GM12864 (cell line): ENCODE measurements at regions not wholly inside any gene's neighbourhood (a gene's known extent, or its start where the extent isn't known, plus 50 kb on each side); places are given as distances from the start of the nearest gene placed in this dataset.

Source experiments
- DNase-seq: peaks from one replicate; pipeline ENCODE4 v3.0.0-alpha.2; 2011; ENCODE audit warnings: low read depth
- H3K4me3 ChIP-seq: 2 replicates; pipeline ENCODE4 v1.5.1; 2011; ENCODE audit warnings: mild to moderate bottlenecking, low read depth, low read length, control low read depth
- CTCF ChIP-seq: IDR thresholded peaks from 2 replicates; pipeline ENCODE4 v1.5.1; 2011; ENCODE audit warnings: low read depth, mild to moderate bottlenecking, moderate library complexity, low read length, control low read depth, inconsistent platforms; ENCODE audit errors: missing control alignments

- no peak for TF ChIP-seq CTCF
- no peak overlapping the region for H3K4me3 ChIP-seq
- no peak for DNase-seq
These were observed 50.2 kb upstream of the PLET1 start for GRCh38 chr11:112310848-112311247.

- no peak overlapping the region for H3K4me3 ChIP-seq
- no peak for TF ChIP-seq CTCF
These were observed 54.5 kb upstream of the PLET1 start for GRCh38 chr11:112315057-112315720.

GRCh38 chr11:112315861-112316739, 55.4 kb upstream of the PLET1 start:
- no peak overlapping the region for H3K4me3 ChIP-seq
- TF ChIP-seq CTCF = no peak

More at GRCh38 chr11:112315057-112315720, 54.5 kb upstream of the PLET1 start:
- no peak for DNase-seq

GRCh38 chr11:112316971-112317370, 56.3 kb upstream of the PLET1 start:
- TF ChIP-seq CTCF = no peak
- no peak overlapping the region for H3K4me3 ChIP-seq
- DNase-seq = no peak

More at GRCh38 chr11:112315861-112316739, 55.4 kb upstream of the PLET1 start:
- no peak for DNase-seq

- TF ChIP-seq CTCF = no peak
- DNase-seq = no peak
- no peak overlapping the region for H3K4me3 ChIP-seq
These were observed 57.5 kb upstream of the PLET1 start for GRCh38 chr11:112318184-112318591.

- DNase-seq = no peak
- H3K4me3 ChIP-seq = no peak overlapping the region
- TF ChIP-seq CTCF = no peak
These were observed 58.0 kb upstream of the PLET1 start for GRCh38 chr11:112318661-112319060.
